K562 (cell line): ENCODE measurements at regions not wholly inside any gene's neighbourhood (a gene's known extent, or its start where the extent isn't known, plus 50 kb on each side); places are given as distances from the start of the nearest gene placed in this dataset.

Experiments used
- ATAC-seq: fragments of 200-7000 bp; cut with Tn5 transposase; 3 replicates; pipeline ENCODE4 v1.9.1; 2020; ENCODE audit warnings: moderate library complexity
- BruUV-seq: library from RNA; stranded (reverse); fragments of 400-500 nt; replicated peaks from 2 replicates; lab custom pipeline; 2021; lab: Mats Ljungman, UMichigan
- CTCF ChIA-PET: fragments of 300-600 bp; formaldehyde crosslinking; extraction: SDS; loops from one replicate; lab custom pipeline; 2021; ENCODE audit warnings: low intra/inter-chr PET ratio; lab: Yijun Ruan, JAX
- POLR2A ChIA-PET: fragments of 300-600, 350-650 bp; sonication (Branson Sonifier 250); formaldehyde crosslinking; extraction: SDS; loops from one replicate; lab custom pipeline; 2021; ENCODE audit warnings: antibody characterized with exemption, inconsistent platforms; lab: Yijun Ruan, JAX
- DNase-seq, 4 experiments: peaks; one replicate each; pipeline versions ENCODE4 v3.0.0 to v3.0.0-alpha.2; 2011 to 2018; ENCODE audit warnings: low spot score in 3 of 4, mixed read lengths in 3 of 4; ENCODE audit errors: extremely low read depth in 1 of 4
- FAIRE-seq: peaks from 2 replicates; lab custom pipeline; 2011; peaks lifted over from hg19 to GRCh38; lab: Jason Lieb, UNC
- H2AFZ ChIP-seq: 2 replicates; pipeline ENCODE4 v1.6.0; 2011; ENCODE audit warnings: low read depth, low read length, control low read depth, inconsistent platforms
- H3K27ac ChIP-seq: fragments of 200-600 bp; 3 replicates; pipeline ENCODE4 v1.8.0; 2011; ENCODE audit warnings: low read depth, mild to moderate bottlenecking, control low read depth, inconsistent platforms, low read length, moderate library complexity, mixed read lengths; ENCODE audit errors: extremely low read depth
- H3K27me3 ChIP-seq, 2 experiments: fragments of 300-600 bp in 1 of 2; 2 replicates in 1 of 2; 3 replicates in 1 of 2; pipeline versions ENCODE4 v1.6.0 to v1.8.0; 2011; ENCODE audit warnings: inconsistent platforms in 2 of 2, low read length in 2 of 2, mild to moderate bottlenecking in 1 of 2, mixed read lengths in 1 of 2, moderate library complexity in 1 of 2; ENCODE audit not compliant: control insufficient read depth in 2 of 2, insufficient read depth in 2 of 2
- H3K36me3 ChIP-seq: fragments of 300-600 bp; 3 replicates; pipeline ENCODE4 v1.8.0; 2011; ENCODE audit warnings: mild to moderate bottlenecking, low read length, inconsistent platforms; ENCODE audit not compliant: control insufficient read depth, insufficient read depth
- H3K4me1 ChIP-seq, 2 experiments: fragments of 200-600 bp in 1 of 2; replicated peaks in 1 of 2; 2 replicates in 1 of 2; 3 replicates in 1 of 2; pipeline versions ENCODE4 v1.5.1 to v1.8.0; 2011; ENCODE audit warnings: inconsistent platforms in 2 of 2, low read length in 2 of 2, mild to moderate bottlenecking in 1 of 2, mixed read lengths in 1 of 2, moderate library complexity in 1 of 2; ENCODE audit not compliant: control insufficient read depth in 2 of 2, insufficient read depth in 2 of 2
- H3K4me2 ChIP-seq: 2 replicates; pipeline ENCODE4 v1.6.1; 2011; ENCODE audit warnings: low read length, control low read depth, inconsistent platforms, mixed read lengths; ENCODE audit not compliant: insufficient read depth
- H3K4me3 ChIP-seq: fragments of 200-600 bp; sonication (generic), shearing (Covaris generic); 2 replicates; pipeline ENCODE4 v1.5.1; 2016; ENCODE audit warnings: control low read depth, inconsistent platforms
- H3K79me2 ChIP-seq: fragments of 200-600 bp; 3 replicates; pipeline ENCODE4 v1.8.0; 2011; ENCODE audit warnings: low read length, inconsistent platforms; ENCODE audit not compliant: control insufficient read depth, insufficient read depth
- H3K9ac ChIP-seq, 2 experiments: 2 replicates each; pipeline versions ENCODE4 v1.6.0 to v1.6.1; 2011; ENCODE audit warnings: low read depth in 2 of 2, low read length in 2 of 2, control low read depth in 1 of 2, inconsistent platforms in 1 of 2, mild to moderate bottlenecking in 1 of 2, mixed read lengths in 1 of 2; ENCODE audit not compliant: insufficient read depth in 1 of 2
- H3K9me1 ChIP-seq: one replicate; pipeline ENCODE4 v1.6.0; 2011; ENCODE audit warnings: inconsistent platforms, mild to moderate bottlenecking, low read length, moderate library complexity; ENCODE audit not compliant: control insufficient read depth, insufficient read depth
- H3K9me3 ChIP-seq: replicated peaks from 2 replicates; pipeline ENCODE4 v1.5.1; 2011; ENCODE audit warnings: low read depth, low read length, inconsistent platforms; ENCODE audit not compliant: control insufficient read depth, insufficient read depth
- H4K20me1 ChIP-seq: replicated peaks from 2 replicates; pipeline ENCODE4 v1.6.1; 2011; ENCODE audit warnings: low read length, inconsistent platforms, mixed read lengths; ENCODE audit not compliant: control insufficient read depth, insufficient read depth
- HES1 ChIP-seq: fragments of 450-650 bp; IDR thresholded peaks from 2 replicates; pipeline ENCODE4 v1.6.1; 2016; ENCODE audit warnings: low read depth, mild to moderate bottlenecking, moderate library complexity
- RHOXF2B ChIP-seq: fragments of 250-450 bp; sonication (Bioruptor Pico); conservative IDR thresholded peaks from 2 replicates; pipeline ENCODE4 v1.5.1; 2021
- ZBTB49 ChIP-seq: sonication (generic); formaldehyde crosslinking; IDR thresholded peaks from 2 replicates; pipeline ENCODE4 v1.8.0; 2022; ENCODE audit warnings: missing genetic modification reagents, mild to moderate bottlenecking, borderline replicate concordance
- in situ Hi-C: fragments of 300-500 bp; cut with MboI; formaldehyde crosslinking; loops from 4 replicates; pipeline ENCODE4 v1.15.0; 2018; ENCODE audit warnings: inconsistent platforms, mixed read lengths
- intact Hi-C: fragments of 100-400 bp; cut with micrococcal nuclease; formaldehyde crosslinking; loops from 2 replicates; pipeline ENCODE4 v1.14.2; 2022

- TF ChIP-seq ZBTB49 = no peak
These were observed 641.5 kb downstream of the PLOD2 start (continued) for GRCh38 chr3:145519398-145520047.

- Histone ChIP-seq H3K79me2 (no peaks in the 10 kb centered on the region), H3K4me2 (no peak overlapping the region), H3K27ac (no peak overlapping the region), H3K9me3 (no peaks in the 10 kb centered on the region), H3K9ac (no peak overlapping the region), H3K27me3 (no peaks in the 10 kb centered on the region), H3K36me3 (no peaks in the 10 kb centered on the region), H4K20me1 (no peaks in the 10 kb centered on the region), H3K4me1 (no peaks in the 10 kb centered on the region), H2AFZ (no peak overlapping the region), H3K4me3 (no peak overlapping the region), H3K9me1 (no peaks in the 10 kb centered on the region)
- no peak for TF ChIP-seq RHOXF2B
- TF ChIP-seq HES1 = no peak
- DNase-seq (no peak), ATAC-seq (no peak), FAIRE-seq (no peak)
- in situ Hi-C loops = no loop called here
- CTCF ChIA-PET = no interaction called here
- POLR2A ChIA-PET = interaction anchor here (0.7 kb wide), 1 partner anchor 718 kb away, joined by 6 read pairs; no protein-coding TSS in a partner anchor
- intact Hi-C loops = no loop called here
- BruUV-seq = no TSS peak
These were observed 638.8 kb downstream of the PLOD2 start for GRCh38 chr3:145522179-145522578.
